Hematopoietic multipotent progenitor cell treated with erythropoietin and hydrocortisone succinate and interleukin-3 and kit ligand, for 8 days (in vitro differentiated cells): ENCODE measurements at regions not wholly inside any gene's neighbourhood (a gene's known extent, or its start where the extent isn't known, plus 50 kb on each side); places are given as distances from the start of the nearest gene placed in this dataset.

Experiments used
- DNase-seq: peaks from one replicate; pipeline ENCODE4 v3.0.0-alpha.2; 2015

- DNase-seq, result no peak
Observed at GRCh38 chr18:2301316-2301715, 270.0 kb downstream of the METTL4 start.

DNA sequence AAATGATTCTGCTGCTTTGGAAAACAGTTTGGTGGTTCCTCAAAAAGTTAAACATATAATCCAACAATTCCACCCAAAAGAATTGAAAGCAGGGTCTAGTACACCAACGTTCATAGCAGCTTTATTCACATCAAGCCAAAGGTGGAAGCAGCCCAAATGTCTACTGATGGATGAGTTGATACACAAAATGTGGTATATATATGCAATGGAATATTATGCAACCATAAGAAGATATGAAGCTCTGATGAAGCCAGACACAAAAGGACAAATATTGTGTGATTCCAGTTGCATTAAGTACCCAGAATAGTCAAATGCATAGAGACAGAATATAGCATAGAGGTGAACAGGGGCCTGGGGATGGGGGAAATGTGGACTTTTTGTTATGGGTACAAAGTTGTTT is 269.3 kb downstream of the METTL4 start:
- no peak for DNase-seq

GRCh38 chr18:2302628-2303516 is 268.4 kb downstream of the METTL4 start:
- DNase-seq, result peak; percentile 61

DNA sequence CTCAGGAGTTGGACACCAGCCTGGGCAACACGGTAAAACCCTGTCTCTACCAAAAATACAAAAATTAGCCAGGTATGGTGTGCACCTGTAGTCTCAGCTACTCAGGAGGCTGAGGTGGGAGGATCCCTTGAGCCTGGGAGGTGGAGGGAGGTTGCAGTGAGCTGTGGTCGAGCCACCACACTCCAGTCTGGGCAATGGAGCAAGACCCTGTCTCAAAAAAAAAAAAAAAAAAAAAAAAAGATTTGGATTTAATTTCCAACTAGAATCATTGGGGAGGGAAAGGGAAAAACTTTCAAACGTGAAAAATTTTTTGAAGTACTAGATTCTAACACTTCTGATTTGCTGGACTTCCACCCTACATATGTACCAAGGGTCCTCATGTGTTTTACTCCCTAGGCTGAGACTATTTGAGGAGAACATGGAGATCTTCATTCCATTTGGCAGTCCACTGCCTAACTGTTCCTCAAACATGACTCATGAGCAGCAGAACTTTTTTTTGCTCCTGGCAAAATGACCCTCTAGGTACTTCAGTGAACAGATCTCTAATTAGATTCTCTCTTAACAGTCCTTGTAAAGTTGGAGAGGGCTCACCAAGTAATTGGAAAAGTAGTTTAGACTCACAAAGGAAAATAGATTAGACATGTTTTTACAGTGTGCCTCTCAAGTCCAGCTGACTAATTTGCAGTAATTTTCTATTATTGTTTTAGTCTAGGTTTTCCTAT is 267.6 kb downstream of the METTL4 start:
- DNase-seq, result no peak

- no peak for DNase-seq
Observed at GRCh38 chr18:2304378-2305175, 266.7 kb downstream of the METTL4 start.

DNA sequence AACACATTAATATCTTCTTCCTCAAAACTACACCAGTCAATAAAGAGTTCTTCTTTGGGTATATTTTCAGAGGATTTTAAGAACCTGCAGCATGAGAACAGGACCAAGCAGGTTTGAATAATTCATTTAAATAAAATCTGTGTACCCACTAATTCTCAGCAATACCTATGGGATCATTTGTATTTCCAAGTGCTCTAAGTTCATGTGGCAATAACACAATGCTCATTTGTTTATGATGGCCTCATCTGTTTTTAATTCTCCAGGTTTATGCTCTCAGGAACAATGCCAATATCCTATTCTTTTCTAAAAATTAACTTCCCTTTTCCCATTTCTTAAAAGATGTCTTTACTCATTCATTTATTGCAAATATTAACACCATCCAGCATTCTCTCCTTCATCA is 264.7 kb downstream of the METTL4 start:
- no peak for DNase-seq

DNA sequence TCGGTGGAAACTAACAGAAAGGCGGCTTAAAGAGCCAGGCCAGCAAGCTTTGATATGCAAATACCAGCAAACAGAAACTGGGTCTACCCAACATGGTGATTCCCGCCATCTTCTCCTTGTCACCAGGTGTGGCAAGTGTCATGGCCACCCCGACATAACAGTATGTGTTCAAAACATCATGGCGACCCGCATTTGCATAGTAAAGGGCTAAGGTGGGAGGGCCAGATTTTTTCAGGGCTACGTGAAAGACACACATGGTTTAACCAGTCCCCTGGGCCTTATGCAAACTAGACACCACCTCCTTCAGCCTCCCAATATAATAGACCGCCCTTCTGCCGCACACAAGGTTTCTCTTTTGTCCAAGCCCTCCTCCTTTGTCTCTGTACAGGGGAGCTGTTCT is 260.4 kb downstream of the METTL4 start:
- no peak for DNase-seq

- DNase-seq, result no peak
Observed at GRCh38 chr18:2312440-2312839, 258.9 kb downstream of the METTL4 start.

GRCh38 chr18:2313332-2313731 is 258.0 kb downstream of the METTL4 start:
- DNase-seq, result no peak

GRCh38 chr18:2316082-2316750 is 255.1 kb downstream of the METTL4 start:
- DNase-seq, result no peak

- DNase-seq, result no peak
Observed at GRCh38 chr18:2316751-2317696, 254.3 kb downstream of the METTL4 start.

DNA sequence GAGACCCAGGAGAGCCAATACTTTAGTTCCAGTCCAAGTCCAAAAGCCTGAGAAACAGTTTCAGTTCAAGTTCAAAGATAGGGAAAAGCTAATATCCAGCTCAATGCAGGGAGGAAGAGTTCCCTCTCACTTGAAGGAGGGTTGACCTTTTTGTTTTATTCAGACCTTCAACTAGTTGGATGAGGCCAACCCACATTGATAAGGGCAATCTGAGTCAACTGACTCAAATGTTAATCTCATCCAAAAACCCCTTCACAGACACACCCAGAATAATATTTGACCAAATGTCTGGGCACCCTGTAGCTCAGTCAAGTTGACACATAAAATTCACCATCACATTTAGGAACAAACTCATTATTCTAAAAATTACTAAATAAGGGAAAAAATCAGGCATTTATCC is 246.8 kb downstream of the METTL4 start:
- DNase-seq, result no peak

DNA sequence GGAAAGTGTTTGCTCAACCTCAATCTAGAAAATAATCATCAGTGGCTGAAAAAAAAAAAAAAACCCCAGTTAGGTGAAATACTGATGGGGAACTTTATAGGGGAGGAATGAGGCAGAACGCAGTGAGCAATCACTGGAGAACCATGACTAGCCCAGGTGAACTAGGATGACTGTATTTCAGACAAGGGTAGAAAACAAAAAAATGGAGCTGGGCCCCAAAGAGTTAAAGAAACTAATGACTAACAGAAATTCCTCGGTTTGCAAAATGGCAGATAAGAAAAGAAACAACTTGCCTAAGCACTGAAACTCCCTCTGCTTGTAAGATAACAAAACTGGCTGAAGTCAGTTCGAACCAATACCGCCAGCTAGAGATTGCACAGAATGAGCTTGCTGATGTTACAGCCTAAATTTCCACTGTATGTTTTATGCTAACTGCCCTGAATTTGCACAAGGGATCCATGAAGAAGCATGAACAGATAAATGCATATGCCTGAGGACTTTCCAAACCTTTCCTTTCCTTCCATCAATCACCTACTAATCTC is 245.9 kb downstream of the METTL4 start:
- DNase-seq, result peak; percentile 54

GRCh38 chr18:2325933-2326332 is 245.4 kb downstream of the METTL4 start:
- DNase-seq, result no peak

- DNase-seq, result no peak
Observed at GRCh38 chr18:2326999-2327398, 244.3 kb downstream of the METTL4 start.

DNA sequence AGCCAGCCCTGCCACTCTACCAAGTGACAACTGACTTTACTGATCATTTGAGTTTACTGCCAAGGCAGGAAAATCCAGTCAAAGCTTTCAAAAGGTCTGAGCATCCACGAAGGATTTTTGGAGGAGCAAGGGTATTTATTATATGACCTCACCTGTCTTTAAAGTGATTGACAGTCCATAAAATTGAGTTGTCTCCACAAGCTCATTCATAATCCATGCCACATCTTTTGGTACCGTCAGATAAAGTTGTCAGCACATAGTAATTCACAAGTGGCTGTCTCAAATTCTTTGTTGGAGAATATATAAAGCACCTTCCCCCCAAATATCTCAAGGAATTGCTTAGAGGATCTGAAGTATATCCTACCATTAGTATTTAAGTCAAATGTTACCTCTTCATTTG is 240.5 kb downstream of the METTL4 start:
- no peak for DNase-seq

DNA sequence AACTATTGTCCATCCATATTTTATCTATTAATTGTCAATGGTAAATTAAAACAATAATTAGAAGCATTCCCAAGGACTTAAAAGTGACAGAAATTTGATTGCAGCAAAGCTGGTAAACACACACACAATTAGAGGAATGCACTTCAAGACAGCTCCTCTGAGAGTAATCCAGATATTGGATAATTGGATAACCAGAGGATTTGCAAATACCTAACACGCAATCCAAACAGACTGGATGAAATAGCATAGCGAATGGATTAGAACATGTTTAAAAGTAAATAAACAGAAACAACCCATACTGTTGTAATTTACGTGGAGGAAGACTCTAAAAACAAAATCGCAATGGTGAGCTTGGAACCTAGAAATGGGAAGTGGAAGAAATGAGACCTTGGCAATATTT is 239.8 kb downstream of the METTL4 start:
- DNase-seq, result no peak

GRCh38 chr18:2336690-2337392 is 234.5 kb downstream of the METTL4 start:
- DNase-seq, result no peak

GRCh38 chr18:2337552-2338141 is 233.7 kb downstream of the METTL4 start:
- DNase-seq, result peak; percentile 52

DNA sequence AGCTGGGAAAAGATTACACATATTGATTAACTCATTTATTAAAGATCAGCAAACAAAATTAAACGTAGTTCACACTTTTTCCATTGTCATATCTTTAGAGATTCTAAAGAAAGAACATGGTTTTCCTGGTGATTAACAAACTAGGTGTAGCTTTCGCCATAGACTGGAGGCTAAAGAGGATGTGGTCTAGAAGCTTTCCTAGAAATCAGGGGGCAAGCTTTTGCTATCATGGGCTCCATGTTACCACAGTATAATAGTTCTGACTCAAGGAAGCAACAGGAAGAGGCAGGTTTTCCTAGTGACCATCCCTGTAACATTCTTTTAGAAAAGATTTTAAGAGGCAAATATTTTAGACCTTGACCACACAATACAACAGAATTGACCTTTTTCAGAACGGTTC is 232.7 kb downstream of the METTL4 start:
- peak; percentile 6 for DNase-seq
